ENCODE measurements at regions not wholly inside any gene's neighbourhood (a gene's known extent, or its start where the extent isn't known, plus 50 kb on each side); places are given as distances from the start of the nearest gene placed in this dataset.

DNA sequence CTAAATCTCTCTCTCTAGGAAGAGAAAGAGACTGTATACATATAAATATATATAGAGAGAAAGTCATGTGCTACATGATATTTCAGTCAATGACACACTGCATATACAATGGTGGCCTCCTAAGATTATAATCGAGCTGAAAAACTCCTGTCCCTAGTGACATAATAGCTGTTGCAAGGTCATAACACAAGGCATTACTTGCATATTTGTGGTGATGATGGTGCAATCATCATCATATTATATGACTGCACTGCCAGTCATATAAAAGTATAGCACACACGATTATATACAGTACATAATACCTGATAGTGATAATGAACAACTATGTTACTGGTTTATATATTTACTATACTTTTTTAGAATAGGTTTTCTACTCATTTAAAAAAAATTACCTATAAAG lies 316.7 kb downstream of the FGFR2 start:
- WGBS, result 100% methylated on average over 1 of the region's 2 CpGs
- Histone ChIP-seq H3K27me3 (ENCODE audit: insufficient read depth, low read length) (no peaks in the 10 kb centered on the region), H3K4me3 (ENCODE audit: low read length) (no peak overlapping the region), H3K9me3 (ENCODE audit: insufficient read depth, low read depth, low read length) (no peaks in the 10 kb centered on the region), H3K4me1 (ENCODE audit: insufficient read depth, low read length) (peaks cover 8% of the 10 kb centered on the region), H3K9ac (ENCODE audit: low read depth, low read length) (no peak overlapping the region), H3K36me3 (ENCODE audit: insufficient read depth, low read length) (no peaks in the 10 kb centered on the region), H3K27ac (ENCODE audit: low read depth, low read length) (no peak overlapping the region)

DNA sequence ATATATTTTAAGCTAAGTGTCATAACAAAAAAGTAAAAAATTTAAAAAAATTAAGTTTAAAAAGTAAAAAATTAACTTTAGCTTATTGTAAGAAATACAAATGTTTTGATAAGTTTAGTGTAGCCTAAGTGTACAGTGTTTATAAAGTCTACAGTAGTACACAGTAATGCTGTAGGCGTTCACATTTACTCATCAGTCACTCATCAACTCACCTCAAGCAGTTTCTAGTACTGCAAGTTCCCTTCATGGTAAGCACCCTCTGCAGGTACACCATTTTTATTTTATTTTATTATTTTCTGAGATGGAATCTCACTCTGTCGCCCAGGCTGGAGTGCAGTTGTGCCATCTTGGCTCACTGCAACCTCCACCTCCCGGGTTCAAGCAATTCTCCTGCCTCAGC lies 316.0 kb downstream of the FGFR2 start:
- Histone ChIP-seq H3K4me1 (ENCODE audit: insufficient read depth, low read length) (peaks cover 10% of the 10 kb centered on the region), H3K4me3 (ENCODE audit: low read length) (no peak overlapping the region), H3K27ac (ENCODE audit: low read depth, low read length) (no peak overlapping the region), H3K9ac (ENCODE audit: low read depth, low read length) (no peak overlapping the region), H3K36me3 (ENCODE audit: insufficient read depth, low read length) (no peaks in the 10 kb centered on the region), H3K9me3 (ENCODE audit: insufficient read depth, low read depth, low read length) (no peaks in the 10 kb centered on the region), H3K27me3 (ENCODE audit: insufficient read depth, low read length) (no peaks in the 10 kb centered on the region)
- over 99% methylated on average over 3 of the region's 3 CpGs for WGBS

DNA sequence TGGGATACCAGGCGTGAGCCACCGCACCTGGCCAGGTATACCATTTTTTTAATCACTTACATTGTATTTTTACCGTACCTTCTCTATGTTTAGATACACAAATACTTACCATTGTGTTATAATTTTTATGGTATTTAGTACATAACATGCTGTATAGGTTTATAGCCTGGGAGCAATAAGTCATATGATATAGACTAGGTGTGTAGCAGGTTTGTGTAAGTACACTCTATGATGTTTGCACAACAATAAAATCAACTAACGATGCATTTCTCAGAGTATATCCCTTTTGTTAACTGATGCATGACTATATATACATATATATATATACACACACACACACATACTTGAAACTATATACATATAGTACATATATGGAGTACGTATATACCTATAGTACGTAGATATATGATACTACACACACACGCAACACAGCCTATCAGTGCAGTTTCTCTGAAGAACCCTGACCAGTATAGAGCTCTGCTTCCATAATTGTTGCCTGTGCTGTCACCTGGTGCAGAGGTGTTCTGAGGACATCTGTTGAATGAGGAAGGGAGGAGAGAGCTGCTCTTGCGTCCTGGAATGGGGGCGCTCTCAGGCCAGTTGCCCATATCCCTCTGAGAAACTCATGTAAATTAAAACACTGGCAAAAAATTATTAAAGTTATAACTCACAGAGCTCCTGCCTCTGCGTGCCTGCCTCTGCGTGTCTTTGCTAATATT lies 315.3 kb downstream of the FGFR2 start:
- Histone ChIP-seq H3K4me1 (ENCODE audit: insufficient read depth, low read length) (peaks cover 17% of the 10 kb centered on the region), H3K27ac (ENCODE audit: low read depth, low read length) (no peak overlapping the region), H3K36me3 (ENCODE audit: insufficient read depth, low read length) (no peaks in the 10 kb centered on the region), H3K9ac (ENCODE audit: low read depth, low read length) (no peak overlapping the region), H3K4me3 (ENCODE audit: low read length) (no peak overlapping the region), H3K9me3 (ENCODE audit: insufficient read depth, low read depth, low read length) (no peaks in the 10 kb centered on the region), H3K27me3 (ENCODE audit: insufficient read depth, low read length) (no peaks in the 10 kb centered on the region)
- WGBS, result 98% methylated on average over 7 of the region's 11 CpGs

DNA sequence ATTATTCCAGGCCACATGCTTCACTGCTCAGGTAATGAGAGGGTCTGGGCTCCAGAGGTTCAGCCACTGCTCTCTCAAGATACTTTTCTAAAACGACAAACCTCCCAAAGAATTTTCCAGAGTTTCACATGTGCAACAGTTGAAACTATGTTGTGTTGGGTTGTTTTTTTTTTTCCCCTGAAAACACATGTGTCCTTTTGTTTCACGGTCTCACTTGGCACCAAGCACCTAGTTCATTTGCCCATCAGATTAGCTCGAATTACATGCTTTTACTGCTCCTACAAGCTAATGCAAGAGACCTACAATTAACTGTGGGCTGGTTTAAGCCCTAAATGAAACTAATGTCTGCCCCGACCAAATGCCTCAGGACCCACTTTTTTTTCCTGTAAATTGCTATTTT lies 313.3 kb downstream of the FGFR2 start:
- no peak overlapping the region for H3K9ac ChIP-seq (ENCODE audit: low read depth, low read length)
- H3K9me3 ChIP-seq (ENCODE audit: insufficient read depth, low read depth, low read length), result no peaks in the 10 kb centered on the region
- no peak overlapping the region for H3K4me3 ChIP-seq (ENCODE audit: low read length)
- H3K4me1 ChIP-seq (ENCODE audit: insufficient read depth, low read length), result peaks cover 35% of the 10 kb centered on the region
- 86% methylated on average over 3 of the region's 4 CpGs for WGBS
- H3K27me3 ChIP-seq (ENCODE audit: insufficient read depth, low read length), result no peaks in the 10 kb centered on the region
- H3K27ac ChIP-seq (ENCODE audit: low read depth, low read length), result no peak overlapping the region
- no peaks in the 10 kb centered on the region for H3K36me3 ChIP-seq (ENCODE audit: insufficient read depth, low read length)

DNA sequence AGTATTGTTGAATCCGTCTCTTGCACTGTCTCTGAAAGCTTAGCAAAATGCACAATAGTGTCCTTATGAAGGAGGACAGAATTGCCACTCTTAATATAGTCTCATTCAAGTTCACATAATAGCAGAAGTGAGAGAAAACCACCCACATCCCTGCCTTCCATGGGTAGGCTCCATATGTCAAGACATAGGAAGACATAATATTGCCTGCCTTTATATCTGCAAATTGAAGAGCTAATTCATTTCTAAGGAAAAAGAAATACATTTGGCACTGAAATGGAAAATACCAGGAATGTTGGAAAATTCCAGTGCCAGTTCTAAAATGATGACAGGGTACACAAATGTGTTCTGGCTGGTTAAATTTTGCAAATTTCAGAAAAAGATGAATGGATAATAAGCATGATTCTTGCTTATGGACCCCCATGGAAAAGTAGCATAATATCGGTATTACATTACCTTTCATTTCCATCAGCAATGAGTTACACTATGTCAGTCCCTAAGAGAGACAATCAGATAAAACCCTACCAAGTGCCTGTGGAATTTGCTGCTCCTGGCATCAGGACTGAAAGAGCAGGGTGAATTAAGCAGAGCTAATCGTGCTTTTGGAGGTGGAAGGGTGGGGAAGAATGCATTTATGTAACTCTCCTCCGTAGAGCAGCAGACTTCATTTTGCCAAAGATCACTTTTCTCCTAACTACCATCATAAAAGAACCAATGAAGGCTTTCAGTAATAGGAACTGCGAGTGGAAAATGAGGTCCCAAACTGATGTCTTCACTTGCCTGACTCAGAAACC lies 312.6 kb downstream of the FGFR2 start:
- Histone ChIP-seq H3K9ac (ENCODE audit: low read depth, low read length) (no peak overlapping the region), H3K36me3 (ENCODE audit: insufficient read depth, low read length) (no peaks in the 10 kb centered on the region), H3K4me3 (ENCODE audit: low read length) (no peak overlapping the region), H3K27me3 (ENCODE audit: insufficient read depth, low read length) (no peaks in the 10 kb centered on the region), H3K4me1 (ENCODE audit: insufficient read depth, low read length) (peaks cover 42% of the 10 kb centered on the region), H3K9me3 (ENCODE audit: insufficient read depth, low read depth, low read length) (no peaks in the 10 kb centered on the region), H3K27ac (ENCODE audit: low read depth, low read length) (no peak overlapping the region)
- WGBS, result 94% methylated on average over 5 of the region's 5 CpGs

DNA sequence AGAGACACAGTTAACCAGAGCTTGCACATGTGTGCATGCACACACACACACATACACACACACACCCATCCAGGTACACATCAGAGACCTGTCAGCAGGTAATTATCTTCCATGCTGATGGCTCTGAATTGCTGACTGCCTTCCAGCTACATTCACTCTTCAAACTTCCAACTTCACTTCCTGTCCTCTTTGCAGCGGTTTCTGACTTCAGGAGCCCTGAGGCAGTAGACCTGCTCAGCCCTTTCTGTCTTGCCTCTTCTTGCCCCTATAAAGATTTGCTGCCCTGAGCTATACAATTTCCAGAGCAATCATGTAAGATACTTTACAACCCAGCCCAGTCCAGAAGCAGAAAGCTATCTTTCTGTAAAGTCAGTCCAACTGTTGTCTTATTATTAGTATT lies 310.2 kb downstream of the FGFR2 start:
- 73% methylated on average over 1 of the region's 1 CpG for WGBS
- H3K4me1 ChIP-seq (ENCODE audit: insufficient read depth, low read length), result peaks cover 42% of the 10 kb centered on the region
- H3K27ac ChIP-seq (ENCODE audit: low read depth, low read length), result peak overlapping the region; percentile 84; the same call in 1 of the 2 replicates
- H3K36me3 ChIP-seq (ENCODE audit: insufficient read depth, low read length), result no peaks in the 10 kb centered on the region
- no peak overlapping the region for H3K4me3 ChIP-seq (ENCODE audit: low read length)
- no peaks in the 10 kb centered on the region for H3K9me3 ChIP-seq (ENCODE audit: insufficient read depth, low read depth, low read length)
- no peak overlapping the region for H3K9ac ChIP-seq (ENCODE audit: low read depth, low read length)
- H3K27me3 ChIP-seq (ENCODE audit: insufficient read depth, low read length), result no peaks in the 10 kb centered on the region

DNA sequence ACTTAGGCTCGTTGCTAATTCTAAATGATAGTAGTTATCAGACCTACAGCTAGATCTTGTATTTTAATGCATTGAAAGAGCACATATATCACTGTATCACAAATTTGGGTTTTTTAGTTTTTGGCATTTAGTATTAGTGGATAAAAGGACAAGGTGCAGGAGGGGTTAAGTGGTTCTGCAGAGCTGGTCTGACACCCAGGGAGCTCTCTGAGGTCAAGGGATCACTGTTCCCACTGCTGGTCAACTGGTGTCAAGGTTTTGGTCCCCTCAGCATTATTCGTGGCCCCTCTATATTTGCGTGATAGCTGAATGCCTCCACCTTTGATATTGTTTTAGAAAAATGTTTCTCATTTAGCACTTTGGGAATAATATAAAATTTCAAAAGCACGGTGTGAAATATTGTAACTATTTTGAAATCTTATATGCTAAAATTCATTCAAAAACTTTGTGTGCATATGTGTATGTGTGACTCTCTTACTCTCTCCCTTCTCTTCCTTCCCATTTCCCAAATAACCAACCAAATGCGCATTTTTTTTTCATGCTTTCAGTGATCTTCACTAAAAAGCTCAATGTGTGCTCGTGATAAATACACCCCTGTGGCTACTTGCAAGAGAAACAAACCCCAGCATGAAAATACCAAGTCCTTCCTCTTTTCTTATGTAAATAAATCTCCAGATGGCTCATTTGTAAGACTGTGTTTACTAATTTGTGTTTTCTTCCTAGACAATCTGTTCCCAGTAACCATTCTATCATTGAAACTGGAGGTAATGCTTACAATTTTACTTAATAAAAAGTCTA lies 309.2 kb downstream of the FGFR2 start:
- H3K27ac ChIP-seq (ENCODE audit: low read depth, low read length), result peak overlapping the region; percentile 84
- H3K9ac ChIP-seq (ENCODE audit: low read depth, low read length), result no peak overlapping the region
- H3K9me3 ChIP-seq (ENCODE audit: insufficient read depth, low read depth, low read length), result no peaks in the 10 kb centered on the region
- H3K4me3 ChIP-seq (ENCODE audit: low read length), result no peak overlapping the region
- peaks cover 42% of the 10 kb centered on the region for H3K4me1 ChIP-seq (ENCODE audit: insufficient read depth, low read length)
- no peaks in the 10 kb centered on the region for H3K36me3 ChIP-seq (ENCODE audit: insufficient read depth, low read length)
- no peaks in the 10 kb centered on the region for H3K27me3 ChIP-seq (ENCODE audit: insufficient read depth, low read length)
- WGBS, result 33% methylated on average over 5 of the region's 6 CpGs

DNA sequence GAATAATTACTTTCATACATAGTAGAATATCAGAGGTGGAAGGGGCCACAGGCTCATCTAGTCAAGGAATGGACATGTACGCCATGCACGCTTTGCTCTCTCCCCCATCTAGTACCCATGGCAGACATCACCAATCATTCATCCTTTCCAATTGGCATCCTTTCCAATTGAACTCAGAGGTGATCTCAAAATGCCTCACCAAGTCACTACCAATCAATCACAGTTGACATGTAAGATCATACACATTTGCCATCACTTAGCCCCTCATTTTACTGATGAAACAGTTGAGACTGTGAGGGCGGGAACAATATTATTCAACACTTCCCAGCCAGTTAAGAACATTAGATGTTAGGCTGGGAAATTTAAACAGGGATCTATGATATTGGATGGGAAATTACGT lies 308.4 kb downstream of the FGFR2 start:
- WGBS, result 94% methylated on average over 3 of the region's 4 CpGs

DNA sequence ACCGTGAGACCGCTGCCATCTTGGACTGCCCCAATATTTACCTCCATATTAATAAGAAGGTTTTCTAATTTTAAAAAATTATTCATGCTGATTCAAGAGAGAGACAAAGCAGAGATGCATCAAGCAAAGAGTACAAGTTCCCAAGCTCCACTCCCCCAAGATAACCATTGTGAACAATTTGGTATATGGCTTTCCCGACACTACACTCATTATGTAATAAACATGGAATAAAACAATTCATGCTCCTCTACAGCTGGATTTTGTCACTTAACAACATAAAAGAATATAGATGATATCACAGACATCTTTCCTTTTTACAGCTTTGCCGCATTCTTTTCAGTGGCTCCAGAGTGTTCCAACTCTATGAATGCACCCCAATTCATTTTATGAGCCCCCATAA lies 307.6 kb downstream of the FGFR2 start:
- H3K4me3 ChIP-seq (ENCODE audit: low read length), result no peak overlapping the region
- H3K27me3 ChIP-seq (ENCODE audit: insufficient read depth, low read length), result no peaks in the 10 kb centered on the region
- no peaks in the 10 kb centered on the region for H3K36me3 ChIP-seq (ENCODE audit: insufficient read depth, low read length)
- H3K27ac ChIP-seq (ENCODE audit: low read depth, low read length), result no peak overlapping the region
- 91% methylated on average over 3 of the region's 4 CpGs for WGBS
- peaks cover 34% of the 10 kb centered on the region for H3K4me1 ChIP-seq (ENCODE audit: insufficient read depth, low read length)
- H3K9ac ChIP-seq (ENCODE audit: low read depth, low read length), result no peak overlapping the region
- H3K9me3 ChIP-seq (ENCODE audit: insufficient read depth, low read depth, low read length), result no peaks in the 10 kb centered on the region

More for the DNA sequence above, 308.4 kb downstream of the FGFR2 start:
- no peaks in the 10 kb centered on the region for H3K36me3 ChIP-seq (ENCODE audit: insufficient read depth, low read length)
- H3K9ac ChIP-seq (ENCODE audit: low read depth, low read length), result no peak overlapping the region
- H3K27me3 ChIP-seq (ENCODE audit: insufficient read depth, low read length), result no peaks in the 10 kb centered on the region
- H3K4me3 ChIP-seq (ENCODE audit: low read length), result no peak overlapping the region
- H3K4me1 ChIP-seq (ENCODE audit: insufficient read depth, low read length), result peaks cover 39% of the 10 kb centered on the region
- H3K9me3 ChIP-seq (ENCODE audit: insufficient read depth, low read depth, low read length), result no peaks in the 10 kb centered on the region
- peak overlapping the region; percentile 84; the same call in 1 of the 2 replicates for H3K27ac ChIP-seq (ENCODE audit: low read depth, low read length)

DNA sequence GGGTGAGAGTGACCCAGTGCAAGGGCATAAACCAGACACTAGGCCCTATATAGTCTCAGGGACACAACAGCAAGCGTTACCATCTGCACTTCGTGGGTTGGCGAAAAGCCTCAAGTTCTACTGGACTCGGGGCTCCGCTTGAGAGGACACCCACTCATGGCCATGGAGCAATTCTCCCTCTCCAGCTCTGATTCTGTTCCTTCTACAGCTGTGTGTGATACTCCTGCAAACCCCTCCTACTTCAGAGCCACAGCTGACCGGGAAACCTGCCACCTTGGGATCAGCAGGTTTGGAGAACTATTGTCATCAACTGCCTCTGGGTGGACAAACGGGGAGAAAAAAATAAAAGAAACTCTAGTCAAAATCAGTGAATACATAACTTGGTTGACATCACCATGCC lies 306.9 kb downstream of the FGFR2 start:
- H3K36me3 ChIP-seq (ENCODE audit: insufficient read depth, low read length), result no peaks in the 10 kb centered on the region
- H3K4me3 ChIP-seq (ENCODE audit: low read length), result no peak overlapping the region
- 92% methylated on average over 7 of the region's 7 CpGs for WGBS

DNA sequence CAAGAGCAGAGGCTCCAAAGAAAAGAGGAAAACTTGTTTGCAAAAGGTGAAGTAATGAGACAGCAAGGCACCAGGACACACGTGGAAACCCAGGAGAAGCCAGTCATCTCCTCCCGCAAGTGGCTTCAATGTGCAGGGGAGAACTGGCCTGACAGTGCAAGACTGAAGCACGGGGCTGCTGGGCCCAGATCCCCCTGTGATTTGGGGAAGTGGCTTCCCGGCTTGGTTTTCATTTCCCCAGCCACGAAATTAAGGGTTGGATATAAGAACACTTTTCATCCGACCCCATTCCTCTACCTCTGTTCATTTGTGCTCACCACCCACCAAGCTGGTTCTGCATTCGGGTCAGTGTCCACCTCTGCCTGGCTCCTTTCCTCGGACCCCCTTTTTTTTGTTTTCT lies 306.4 kb downstream of the FGFR2 start:
- H3K4me3 ChIP-seq (ENCODE audit: low read length), result no peak overlapping the region
- H3K9ac ChIP-seq (ENCODE audit: low read depth, low read length), result no peak overlapping the region
- H3K27ac ChIP-seq (ENCODE audit: low read depth, low read length), result no peak overlapping the region
- H3K4me1 ChIP-seq (ENCODE audit: insufficient read depth, low read length), result peaks cover 34% of the 10 kb centered on the region
- no peaks in the 10 kb centered on the region for H3K36me3 ChIP-seq (ENCODE audit: insufficient read depth, low read length)
- H3K9me3 ChIP-seq (ENCODE audit: insufficient read depth, low read depth, low read length), result no peaks in the 10 kb centered on the region
- WGBS, result 90% methylated on average over 8 of the region's 8 CpGs
- no peaks in the 10 kb centered on the region for H3K27me3 ChIP-seq (ENCODE audit: insufficient read depth, low read length)

More for the DNA sequence above, 306.9 kb downstream of the FGFR2 start:
- no peaks in the 10 kb centered on the region for H3K27me3 ChIP-seq (ENCODE audit: insufficient read depth, low read length)
- no peak overlapping the region for H3K27ac ChIP-seq (ENCODE audit: low read depth, low read length)
- H3K9ac ChIP-seq (ENCODE audit: low read depth, low read length), result no peak overlapping the region
- H3K9me3 ChIP-seq (ENCODE audit: insufficient read depth, low read depth, low read length), result no peaks in the 10 kb centered on the region
- peaks cover 34% of the 10 kb centered on the region for H3K4me1 ChIP-seq (ENCODE audit: insufficient read depth, low read length)
